Heart right ventricle (tissue), 16 donors: ENCODE measurements at regions not wholly inside any gene's neighbourhood (a gene's known extent, or its start where the extent isn't known, plus 50 kb on each side); places are given as distances from the start of the nearest gene placed in this dataset.

Experiments
- ATAC-seq, 8 donors: fragments of 200-7000 bp; cut with Tn5 transposase; one replicate each; pipeline ENCODE4 v1.9.1; 2020; ENCODE audit warnings: mild to moderate bottlenecking in 8 of 8, moderate library complexity in 8 of 8, moderate number of reproducible peaks in 1 of 8
- DNase-seq, 2 donors: peaks; one replicate each; pipeline ENCODE4 v3.0.0-alpha.2; 2020
- H3K27ac ChIP-seq, 10 donors: fragments of 200-600 bp; sonication (generic) in 2 of 10; one replicate each; pipeline versions ENCODE4 v1.5.0 to v1.8.0; 2020 to 2022; ENCODE audit warnings: mild to moderate bottlenecking in 3 of 10
- H3K27me3 ChIP-seq, 7 donors: fragments of 200-600 bp; one replicate each; pipeline ENCODE4 v1.8.0; 2021 to 2022; ENCODE audit warnings: mild to moderate bottlenecking in 2 of 7
- H3K36me3 ChIP-seq, 9 donors: fragments of 200-600 bp; sonication (generic) in 1 of 9; one replicate each; pipeline versions ENCODE4 v1.5.0 to v1.8.0; 2020 to 2022; ENCODE audit warnings: mild to moderate bottlenecking in 2 of 9
- H3K4me1 ChIP-seq, 9 donors: fragments of 200-600 bp; sonication (generic) in 1 of 9; one replicate each; pipeline versions ENCODE4 v1.5.0 to v1.8.0; 2020 to 2022; ENCODE audit warnings: mild to moderate bottlenecking in 4 of 9
- H3K4me3 ChIP-seq, 10 donors: fragments of 200-600 bp; sonication (generic) in 2 of 10; one replicate each; pipeline versions ENCODE4 v1.5.0 to v1.8.0; 2020 to 2022; ENCODE audit warnings: mild to moderate bottlenecking in 7 of 10, moderate library complexity in 2 of 10
- H3K9me3 ChIP-seq, 11 donors: fragments of 200-600 bp in 10 of 11; sonication (generic) in 2 of 11; one replicate each; pipeline versions ENCODE4 v1.5.0 to v1.8.0; 2013 to 2022; ENCODE audit warnings: mild to moderate bottlenecking in 2 of 11, control low read depth in 1 of 11, moderate library complexity in 1 of 11
- CTCF ChIP-seq, 9 donors: fragments of 200-600 bp; sonication (generic) in 2 of 9; IDR thresholded peaks; one replicate each; pipeline versions ENCODE4 v1.5.0 to v1.8.0; 2021 to 2022; ENCODE audit warnings: antibody characterized with exemption in 9 of 9, mild to moderate bottlenecking in 5 of 9, moderate library complexity in 1 of 9
- WGBS, 2 donors: extraction: QIAGEN DNeasy Blood & Tissue Kit; methylation state at CpG; one replicate each; pipeline ENCODE4 v1.1.7; 2013; ENCODE audit warnings: inconsistent platforms in 1 of 2; 5-methylcytosine and 5-hydroxymethylcytosine counted together
- intact Hi-C, 10 donors: fragments of 100-400 bp; cut with DNase I; formaldehyde crosslinking; loops; one replicate each; pipeline versions ENCODE4 v1.11.1 to v1.14.2; 2022
- donor health status: Arrhythmogenic right ventricular cardiomyopathy.
- donor health status: ischemic (EF 13 %, LVEDD 7.1; RV severe dilation, severe dysfunction).
- donor health status: healthy with polysubstance abuse.
- donor health status: DM: no; HTN: yes; CAD: no.
- donor health status: DM: no; HTN: no; CAD: no.
- donor health status: ischemic (EF 25% LVEDD 6.9; RV normal size, moderate dysfunction).
- donor health status: ischemic (EF 25% LVEDD 5.7; RV mildly dilated, moderate dysfunction).
- donor health status: healthy.
- donor health status: DM: yes; HTN: yes; CAD: no.
- donor health status: Ischemic cardiomyopathy.
- donor health status: ischemic (EF 35%, LVEDD 5.7; RV mildly dilated, moderate dysfunction).
- donor health status: nonischemic (EF 11% LVEDD 7.7; RV severe dilation, severe dysfunction).
- donor health status: DM: yes; HTN: yes; CAD: no.
- donor health status: PGD.
- donor health status: ischemic (EF 29% LVEDD 5.4; RV normal size, mild dysfunction).
- donor health status: nonischemic (EF 23%, LVEDD 6.1; RV moderate dilation, normal function).

- no peak overlapping the region for H3K27ac ChIP-seq
- no peak for DNase-seq
These were observed 65.3 kb downstream of the METRNL start for GRCh38 chr17:83144421-83145357.

GRCh38 chr17:83145358-83145738 lies 65.9 kb downstream of the METRNL start:
- peaks cover 0 to 13% (median 10%) of the 10 kb centered on the region in 9 donors for H3K4me1 ChIP-seq
- no peak for ATAC-seq
- no peak overlapping the region for H3K27ac ChIP-seq
- H3K36me3 ChIP-seq, result no peaks in the 10 kb centered on the region
- TF ChIP-seq CTCF (IDR thresholded peaks at IDR 0.05), result no peak
- no peak overlapping the region for H3K4me3 ChIP-seq
- WGBS, 2 donors, result 49 to 63% methylated on average over 5 of the region's 5 CpGs
- H3K9me3 ChIP-seq, result peaks cover 0 to 13% (median 0%) of the 10 kb centered on the region in 11 donors
- intact Hi-C loops, result no loop called here
- no peak for DNase-seq
- peaks cover 0 to 14% (median 0%) of the 10 kb centered on the region in 7 donors for H3K27me3 ChIP-seq

More at GRCh38 chr17:83144421-83145357, 65.3 kb downstream of the METRNL start:
- no peak overlapping the region for H3K4me3 ChIP-seq
- intact Hi-C loops, result no loop called here
- peaks cover 0 to 13% (median 0%) of the 10 kb centered on the region in 11 donors for H3K9me3 ChIP-seq
- 43 to 55% methylated on average over 16 of the region's 16 CpGs for WGBS, 2 donors
- TF ChIP-seq CTCF (IDR thresholded peaks at IDR 0.05), result no peak
- H3K36me3 ChIP-seq, result no peaks in the 10 kb centered on the region
- peaks cover 0 to 11% (median 0%) of the 10 kb centered on the region in 7 donors for H3K27me3 ChIP-seq
- ATAC-seq, result peak in 7 of 8 donors; percentile 30 to 76 (median 61)
- H3K4me1 ChIP-seq, result peaks cover 0 to 13% (median 10%) of the 10 kb centered on the region in 9 donors

GRCh38 chr17:83145831-83146230 lies 66.4 kb downstream of the METRNL start:
- Histone ChIP-seq H3K4me1 (peaks cover 0 to 13% (median 10%) of the 10 kb centered on the region in 9 donors), H3K36me3 (no peaks in the 10 kb centered on the region), H3K4me3 (no peak overlapping the region), H3K27me3 (peaks cover 0 to 14% (median 0%) of the 10 kb centered on the region in 7 donors), H3K9me3 (peaks cover 0 to 13% (median 0%) of the 10 kb centered on the region in 11 donors), H3K27ac (no peak overlapping the region)
- ATAC-seq, result no peak
- intact Hi-C loops, result no loop called here
- WGBS, 2 donors, result 78 to 79% methylated on average over 7 of the region's 7 CpGs
- no peak for DNase-seq
- TF ChIP-seq CTCF (IDR thresholded peaks at IDR 0.05), result no peak

GRCh38 chr17:83146347-83146746 lies 66.9 kb downstream of the METRNL start:
- H3K4me1 ChIP-seq, result peaks cover 0 to 13% (median 10%) of the 10 kb centered on the region in 9 donors
- intact Hi-C loops, result no loop called here
- H3K27ac ChIP-seq, result no peak overlapping the region
- 80 to 84% methylated on average over 4 of the region's 4 CpGs for WGBS, 2 donors
- no peak for TF ChIP-seq CTCF (IDR thresholded peaks at IDR 0.05)
- ATAC-seq, result no peak
- peaks cover 0 to 13% (median 0%) of the 10 kb centered on the region in 11 donors for H3K9me3 ChIP-seq
- no peak overlapping the region for H3K4me3 ChIP-seq
- peaks cover 0 to 14% (median 0%) of the 10 kb centered on the region in 7 donors for H3K27me3 ChIP-seq
- DNase-seq, result no peak
- H3K36me3 ChIP-seq, result no peaks in the 10 kb centered on the region
